HG02870 (cell line): ENCODE measurements at regions not wholly inside any gene's neighbourhood (a gene's known extent, or its start where the extent isn't known, plus 50 kb on each side); places are given as distances from the start of the nearest gene placed in this dataset.

ENCODE experiments used
- ATAC-seq: cut with Tn5 transposase; IDR thresholded peaks from one replicate; pipeline ENCODE4 v1.9.1; 2021; ENCODE audit warnings: mild to moderate bottlenecking, moderate library complexity; ENCODE audit not compliant: unreplicated experiment

DNA sequence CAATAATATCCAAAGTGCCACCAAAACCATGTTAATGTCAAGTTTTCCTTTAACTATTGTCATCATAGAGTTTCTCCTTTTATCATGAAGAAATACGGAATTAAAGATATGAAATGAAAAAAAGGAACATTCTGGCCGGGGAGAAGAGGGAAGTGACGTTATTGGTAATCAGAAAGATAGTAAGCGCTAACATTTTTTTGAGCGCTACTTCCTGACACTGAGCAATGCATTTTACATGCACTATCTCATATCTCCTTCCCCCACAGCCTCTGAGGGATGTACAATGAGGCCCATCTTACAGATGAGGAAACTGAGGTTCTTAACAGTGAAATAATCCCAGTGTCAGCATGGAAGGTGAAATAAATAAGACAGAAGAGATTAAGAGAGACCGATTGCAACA lies 410.9 kb downstream of the SOX9 start:
- ATAC-seq: no peak

DNA sequence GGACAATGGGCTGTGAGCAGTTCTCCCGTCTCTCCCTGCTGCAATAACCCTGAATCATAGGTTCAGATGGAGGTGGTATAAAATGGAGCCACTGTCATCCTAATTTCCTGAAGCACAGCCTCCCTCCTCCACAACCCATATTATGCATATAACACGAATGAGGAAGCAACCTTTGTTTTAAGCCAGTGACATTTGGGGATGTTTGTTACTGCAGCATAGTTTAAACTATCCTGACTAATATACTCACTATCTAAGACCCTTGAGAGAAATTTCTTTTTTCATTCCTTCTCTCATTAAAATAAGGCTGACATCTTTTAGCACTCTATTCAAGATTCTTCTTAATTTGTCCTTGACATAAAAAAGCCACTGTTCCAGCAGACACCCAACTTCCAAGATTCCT lies 413.4 kb downstream of the SOX9 start:
- ATAC-seq: no peak

DNA sequence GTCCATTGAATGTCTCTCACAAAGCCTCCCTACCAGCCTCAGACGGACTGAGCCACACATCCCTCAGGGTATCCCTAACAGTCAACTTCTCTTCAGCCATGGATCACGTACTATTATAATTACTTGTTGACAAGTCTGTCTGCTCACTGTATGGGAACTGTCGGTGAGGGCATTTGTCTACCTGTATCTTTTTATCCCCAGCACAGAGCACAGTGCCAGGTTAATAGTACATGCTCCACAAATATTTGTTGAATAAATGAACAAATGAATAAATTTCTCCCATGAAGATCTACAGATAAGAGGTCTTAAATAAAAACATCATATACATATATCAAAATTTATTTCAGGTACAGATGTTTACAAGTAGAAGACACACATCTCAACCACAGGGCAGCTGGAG lies 414.0 kb downstream of the SOX9 start:
- no peak for ATAC-seq

DNA sequence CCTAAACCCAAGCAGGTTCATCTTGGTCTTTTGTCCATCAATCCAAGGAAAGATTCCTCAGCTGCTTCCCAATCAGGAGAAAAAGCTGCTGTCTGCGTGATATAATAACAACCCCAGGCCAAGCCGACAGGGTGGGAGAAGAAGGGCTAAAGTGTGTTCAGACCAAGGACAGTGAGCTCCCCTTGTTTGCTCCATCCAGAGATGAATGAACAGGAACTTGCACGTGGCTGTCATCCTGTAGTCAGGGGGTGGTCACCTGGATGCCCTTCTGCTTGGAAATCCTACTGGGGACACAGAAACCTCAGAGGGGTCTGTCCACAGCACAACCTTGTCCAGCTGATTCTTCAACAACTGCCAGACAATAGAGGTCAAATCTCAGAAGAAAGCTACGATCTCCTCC lies 414.5 kb downstream of the SOX9 start:
- no peak for ATAC-seq

DNA sequence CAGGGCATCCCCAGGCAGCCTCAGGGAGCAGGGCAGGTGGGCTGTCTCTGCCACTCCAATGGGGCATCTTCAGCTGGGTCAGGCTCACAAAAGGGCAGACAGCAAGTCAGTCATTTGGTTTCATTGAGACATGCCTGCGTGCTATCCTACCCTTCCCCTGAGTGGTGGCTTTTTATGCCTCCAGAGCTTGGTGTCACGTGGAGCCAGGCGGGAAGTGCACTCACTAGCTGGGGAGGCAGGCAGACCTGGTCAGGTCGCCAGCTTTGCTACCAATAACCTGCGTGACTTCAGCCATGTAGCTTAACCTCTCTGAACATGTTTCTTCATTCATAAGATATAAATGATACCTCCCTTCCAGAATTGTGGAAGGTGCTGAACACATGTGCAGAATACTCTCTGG lies 415.0 kb downstream of the SOX9 start:
- ATAC-seq: no peak

DNA sequence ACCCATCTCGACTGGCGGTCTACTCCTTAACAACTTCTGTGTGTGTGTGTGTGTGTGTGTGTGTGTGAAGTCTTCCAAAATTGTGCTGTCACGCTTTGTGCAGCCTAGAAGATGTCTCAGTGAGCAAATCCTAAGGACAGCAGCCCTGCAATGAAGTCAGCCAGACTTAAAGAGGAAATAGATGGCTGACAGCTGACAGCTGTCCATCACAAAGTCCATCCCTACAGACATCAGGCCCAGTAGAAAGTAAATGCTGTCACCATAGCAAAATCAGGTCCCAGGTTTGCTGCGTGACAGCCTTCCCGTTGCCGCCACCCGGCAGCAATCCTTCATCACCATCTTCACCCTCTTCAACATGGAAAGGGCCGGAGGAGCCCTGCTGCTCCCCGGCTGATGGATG lies 416.0 kb downstream of the SOX9 start:
- ATAC-seq: no peak

DNA sequence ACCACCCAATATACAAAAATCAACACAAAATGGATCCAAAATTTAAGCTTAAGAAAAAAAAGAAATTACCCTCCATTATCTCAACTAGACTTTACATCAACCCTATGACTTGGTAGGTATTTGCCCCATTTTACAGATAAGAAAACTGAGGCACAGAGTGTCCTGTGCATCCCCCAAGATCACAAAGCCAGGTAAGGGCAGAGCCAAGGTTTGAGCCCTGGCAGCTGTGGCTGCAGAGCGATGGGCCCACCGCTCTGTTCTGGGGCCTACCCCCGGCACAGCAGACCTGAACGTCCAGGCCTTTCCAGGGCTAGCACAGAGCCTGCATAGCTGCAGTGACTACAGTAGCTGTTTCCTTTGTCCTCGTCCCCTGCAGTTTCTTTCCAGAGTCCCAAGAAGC lies 417.6 kb downstream of the SOX9 start:
- no peak for ATAC-seq

DNA sequence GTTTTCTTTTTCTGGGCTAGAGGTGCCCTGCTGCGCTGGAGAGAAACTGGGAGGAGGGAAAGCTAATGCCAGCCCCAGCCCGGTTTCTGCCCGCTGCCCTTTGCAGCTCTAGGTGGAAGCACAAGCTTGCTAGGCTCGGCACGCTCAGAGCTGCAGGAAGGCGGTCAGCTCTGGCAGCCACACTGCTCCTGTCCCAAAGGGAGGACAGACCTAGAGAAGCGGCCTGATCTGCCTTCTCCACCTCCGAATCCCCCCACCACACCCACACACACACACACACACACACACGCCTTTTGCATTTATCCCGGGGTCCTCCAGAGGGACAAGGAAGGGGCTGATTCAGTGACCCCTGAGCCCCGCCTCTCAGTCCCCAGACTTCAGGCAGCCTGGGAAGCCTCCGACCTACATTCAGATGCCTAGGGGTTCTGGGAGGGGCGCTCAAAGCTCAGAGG lies 418.1 kb downstream of the SOX9 start:
- no peak for ATAC-seq

DNA sequence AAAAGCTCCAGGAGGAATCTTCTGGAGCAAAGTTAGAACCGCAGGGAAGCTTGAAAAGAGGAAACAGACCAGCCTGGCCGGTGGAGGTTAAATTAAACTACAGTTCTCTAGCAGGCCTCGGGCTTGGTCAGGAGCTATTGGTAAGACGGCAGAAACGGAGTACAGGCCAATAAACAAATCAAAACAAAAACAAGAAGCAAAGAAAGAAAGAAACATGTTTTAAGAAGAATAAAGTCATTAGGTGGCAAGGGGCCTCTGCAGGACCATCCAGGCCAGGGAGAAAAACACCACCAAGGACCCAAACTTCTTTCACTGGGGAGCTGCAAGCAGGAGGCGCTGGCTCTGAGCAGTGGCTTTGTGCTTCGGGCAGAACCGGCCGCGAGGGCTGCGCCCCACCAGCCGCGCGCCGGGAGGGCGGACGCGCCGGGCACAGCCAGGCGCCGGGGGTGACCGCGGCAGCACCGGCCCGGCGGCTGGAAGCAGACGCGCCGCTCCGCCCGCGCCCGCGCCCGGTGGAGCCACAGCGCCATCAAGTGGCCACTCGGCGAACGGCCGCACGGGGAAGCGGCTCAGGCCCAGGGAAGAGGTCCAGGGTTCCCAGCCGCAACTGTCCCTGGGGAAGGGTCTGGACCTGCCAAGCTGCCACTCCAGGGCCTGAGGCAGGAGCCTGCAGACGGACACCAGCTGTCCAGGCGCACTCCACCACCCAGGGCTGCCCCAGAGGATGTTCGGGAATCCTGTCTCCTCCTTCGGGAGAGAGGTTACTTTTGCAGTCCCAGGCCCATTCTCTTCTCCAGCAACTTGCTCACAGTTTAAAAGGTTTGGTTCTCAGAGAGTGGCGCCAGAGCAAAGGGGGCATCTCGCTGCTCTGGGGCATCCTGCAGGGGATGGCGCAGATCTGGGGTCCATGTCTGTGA lies 419.4 kb downstream of the SOX9 start:
- peak; percentile 87 for ATAC-seq

DNA sequence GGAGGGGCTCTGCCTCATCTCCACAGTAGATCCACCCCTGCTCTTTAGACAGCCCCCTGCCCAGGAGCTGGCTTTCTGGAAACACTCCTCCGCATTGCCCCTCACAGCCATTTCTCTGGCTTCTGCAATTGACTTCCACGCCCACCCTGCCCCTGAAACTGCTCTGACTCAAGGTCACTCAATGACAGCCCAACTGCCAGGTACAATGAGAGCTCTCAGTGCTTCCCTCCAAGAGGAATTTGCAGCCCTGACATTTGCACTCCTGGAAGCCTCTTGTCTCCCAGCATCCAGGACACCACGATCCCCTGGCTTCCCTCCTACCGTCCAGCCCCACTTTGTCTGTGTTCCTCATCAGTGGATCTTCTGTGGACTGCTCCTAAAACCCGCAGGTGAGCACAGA lies 421.5 kb downstream of the SOX9 start:
- no peak for ATAC-seq

DNA sequence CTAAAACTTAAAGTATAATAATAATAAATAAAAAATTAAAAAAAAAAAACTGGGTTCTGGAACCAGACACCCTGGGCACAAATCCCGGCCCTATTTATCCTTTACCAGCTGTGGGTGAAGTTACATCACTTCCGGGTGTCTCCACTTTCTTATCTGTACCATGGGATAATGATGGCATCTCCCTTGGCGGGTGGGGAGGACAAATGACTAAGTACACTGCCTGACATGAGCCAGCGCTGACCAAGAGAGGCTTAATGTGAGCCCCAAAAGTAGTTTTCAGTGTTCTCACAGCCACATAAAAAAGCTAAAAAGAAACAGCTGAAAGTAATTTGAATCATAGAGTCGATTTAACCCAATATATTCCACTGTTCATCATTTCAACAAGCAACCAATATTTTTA lies 424.9 kb downstream of the SOX9 start:
- ATAC-seq: no peak

DNA sequence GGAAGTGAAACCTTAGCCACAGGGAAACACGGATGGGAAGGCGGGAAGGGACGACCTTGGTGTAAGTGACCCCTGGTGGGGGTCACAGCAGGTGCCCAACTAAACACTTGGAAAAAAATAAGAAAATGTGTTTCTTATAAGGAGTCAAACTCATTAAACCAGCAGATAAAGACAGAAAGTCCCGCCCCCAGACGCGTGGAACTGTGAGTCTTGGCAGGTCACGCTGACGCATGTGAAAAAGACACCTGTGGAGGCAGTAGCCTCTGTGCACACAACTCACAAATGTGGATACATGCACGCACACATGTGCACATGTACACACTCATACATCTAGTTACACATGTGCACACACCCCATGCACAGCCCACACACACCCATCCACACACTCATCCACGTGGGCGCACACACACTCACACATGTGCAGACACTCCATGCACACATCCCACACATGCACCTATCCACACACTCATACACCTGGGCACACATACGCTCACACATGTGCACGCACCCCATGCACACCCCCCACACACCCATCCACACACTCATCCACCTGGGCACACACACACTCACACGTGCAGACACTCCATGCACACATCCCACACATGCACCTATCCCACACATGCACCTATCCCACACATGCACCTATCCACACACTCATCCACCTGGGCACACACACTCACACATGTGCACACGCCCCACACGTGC lies 432.4 kb downstream of the SOX9 start:
- no peak for ATAC-seq

DNA sequence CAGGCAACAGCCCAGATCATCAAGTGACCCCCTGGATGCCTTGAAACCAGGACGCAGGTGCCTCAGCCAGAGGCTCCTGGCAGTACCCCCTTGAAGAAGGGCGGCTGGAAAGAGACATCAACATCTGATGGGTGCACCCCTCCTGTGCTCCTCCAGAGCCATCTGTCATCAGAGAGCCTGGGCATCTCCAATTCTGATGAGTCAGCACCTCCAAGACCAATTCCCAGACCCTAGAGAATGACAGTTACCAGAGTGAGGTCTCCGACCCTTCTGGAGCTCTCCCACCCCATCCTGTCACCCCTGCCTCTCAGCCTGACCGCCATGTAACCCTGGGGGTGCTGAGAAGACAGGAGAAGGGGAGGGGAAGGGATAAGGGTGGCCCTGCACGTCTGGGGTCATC lies 433.7 kb downstream of the SOX9 start:
- ATAC-seq: no peak

DNA sequence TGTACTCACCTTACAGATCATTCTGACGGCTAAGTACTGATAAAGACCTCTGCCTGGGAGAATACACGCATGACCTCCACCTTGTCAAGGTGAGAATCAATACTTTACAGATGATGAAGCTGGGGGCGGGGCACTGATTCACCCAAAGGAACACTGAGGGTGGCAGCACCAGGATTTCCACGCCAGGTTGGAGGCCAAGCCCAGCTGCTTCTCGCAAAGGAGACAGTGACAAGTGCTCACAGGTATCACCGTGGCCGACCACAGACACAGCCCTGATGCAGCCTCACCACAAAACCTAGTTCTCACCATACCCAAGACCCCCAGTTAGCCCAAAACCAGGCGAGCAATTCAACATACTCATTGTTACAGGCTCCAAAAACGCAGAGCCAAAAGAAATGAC lies 434.2 kb downstream of the SOX9 start:
- ATAC-seq: no peak

DNA sequence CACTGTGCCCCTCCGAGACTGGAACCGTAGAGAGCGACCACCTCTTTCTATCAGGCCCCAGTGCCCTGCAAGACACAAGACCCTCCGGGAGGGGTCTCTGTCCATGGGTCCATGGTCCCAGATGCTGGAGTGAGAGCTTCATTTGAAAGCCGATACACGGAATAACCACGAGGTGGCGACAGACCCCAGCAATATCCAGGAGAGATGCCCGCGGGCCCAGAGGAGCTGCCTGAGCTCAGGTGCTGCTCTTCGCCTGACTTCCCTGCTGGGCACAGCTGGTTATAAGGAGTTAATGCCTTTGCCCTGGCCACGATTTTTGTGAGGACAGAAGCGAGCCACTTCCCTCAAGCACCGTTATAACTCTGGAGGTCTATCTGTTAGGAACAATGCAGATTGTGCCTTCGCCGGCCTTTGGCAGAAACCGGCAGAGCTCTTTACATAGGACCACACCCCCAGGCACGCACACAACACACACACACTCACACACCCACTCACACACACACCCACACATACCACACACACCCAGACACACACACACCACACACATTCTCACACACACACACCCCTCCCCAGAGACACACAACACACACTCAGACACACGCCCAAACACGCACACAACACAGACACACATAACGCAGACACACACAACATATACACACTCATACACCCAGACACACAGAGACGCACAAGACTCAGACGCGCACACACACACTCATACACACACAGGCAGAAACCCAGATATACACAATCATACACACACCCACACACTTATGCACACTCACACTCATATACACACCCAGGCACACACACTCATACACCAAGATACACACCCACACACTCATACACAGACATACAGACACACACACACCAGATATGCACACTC lies 436.4 kb downstream of the SOX9 start:
- no peak for ATAC-seq

DNA sequence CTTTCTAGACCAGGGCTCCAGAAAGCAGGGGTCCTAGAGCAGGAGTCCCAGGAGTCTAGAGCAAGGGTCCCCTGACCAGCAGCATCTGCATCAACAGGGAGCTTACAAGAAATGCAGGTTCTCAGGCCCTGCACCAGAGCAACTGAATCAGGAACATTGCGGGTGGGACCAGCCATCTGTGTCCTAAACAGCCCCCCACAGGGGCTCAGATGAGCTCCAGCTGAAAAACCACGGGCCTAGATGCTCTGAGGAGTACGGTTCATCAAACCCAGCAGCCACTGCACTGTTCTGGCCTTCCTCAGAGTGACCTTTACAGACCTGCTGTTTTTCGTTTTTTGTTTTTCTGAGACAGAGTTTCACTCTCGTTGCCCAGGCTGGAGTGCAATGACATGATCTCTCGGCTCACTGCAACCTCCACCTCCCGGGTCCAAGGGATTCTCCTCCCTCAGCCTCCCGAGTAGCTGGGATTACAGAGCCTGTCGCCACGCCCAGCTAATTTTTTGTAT lies 438.2 kb downstream of the SOX9 start:
- ATAC-seq: no peak

DNA sequence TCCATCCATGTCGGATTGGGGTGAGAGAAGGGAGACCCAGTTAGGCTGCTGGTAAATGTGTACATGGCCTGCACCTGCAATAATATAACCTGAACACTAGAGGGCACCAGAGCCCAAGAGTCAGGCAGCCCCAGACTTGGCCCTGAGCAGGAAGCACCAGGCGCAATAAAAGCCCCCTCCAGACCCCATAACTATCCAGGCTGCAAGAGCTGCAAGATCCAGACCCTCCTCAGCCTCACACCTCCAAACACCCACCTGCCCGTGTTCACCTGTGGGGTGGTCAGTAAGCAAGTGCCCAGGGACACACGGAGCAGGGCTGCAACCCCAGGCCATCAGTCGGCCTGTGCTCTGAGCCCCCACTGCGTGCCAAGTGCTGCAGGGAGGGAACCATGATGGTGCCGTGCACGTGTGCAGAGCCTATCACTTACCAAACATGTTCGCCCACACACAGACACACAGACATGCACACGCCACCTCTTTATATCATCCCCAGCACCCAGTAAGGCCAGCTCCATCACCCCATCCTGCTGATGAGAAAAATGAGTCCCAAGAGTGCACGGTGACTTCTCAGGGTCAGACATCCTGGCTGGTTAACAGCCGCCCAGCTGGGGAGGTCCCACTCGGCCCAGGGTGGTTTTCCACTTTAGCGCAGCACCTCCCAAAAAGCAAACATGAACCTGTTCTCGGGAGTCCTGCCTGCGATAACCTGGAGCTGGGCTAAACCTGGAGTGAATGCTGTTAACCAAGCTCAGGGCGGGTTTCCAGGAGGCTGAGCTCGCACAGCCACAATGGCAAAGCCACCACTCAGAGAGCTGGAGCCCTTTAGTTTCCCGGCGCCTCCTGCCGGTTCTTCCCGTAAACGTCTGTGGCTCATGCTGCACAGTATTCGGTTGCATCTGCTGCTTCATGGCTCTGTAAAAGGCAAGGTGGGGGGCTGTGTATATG lies 439.8 kb downstream of the SOX9 start:
- peak; percentile 68 for ATAC-seq

DNA sequence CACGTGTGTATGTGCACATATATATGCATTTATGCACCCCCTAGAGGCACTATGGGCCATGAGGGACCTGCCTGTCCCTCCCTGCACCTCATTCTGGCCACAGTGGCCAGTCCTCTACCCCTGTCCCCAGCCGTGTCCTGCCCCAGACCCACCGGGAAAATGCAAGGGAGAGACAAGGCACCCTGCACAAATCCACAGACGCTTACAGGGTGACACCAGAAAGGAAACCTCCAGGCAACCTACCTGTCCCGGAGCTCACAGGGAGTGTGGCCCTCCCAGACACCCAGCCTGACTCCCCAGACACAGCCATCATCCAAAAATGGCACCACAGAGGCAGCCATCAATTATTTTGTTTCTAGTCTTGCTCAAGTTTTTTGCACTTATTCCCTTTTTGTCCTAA lies 440.4 kb downstream of the SOX9 start:
- ATAC-seq: no peak

DNA sequence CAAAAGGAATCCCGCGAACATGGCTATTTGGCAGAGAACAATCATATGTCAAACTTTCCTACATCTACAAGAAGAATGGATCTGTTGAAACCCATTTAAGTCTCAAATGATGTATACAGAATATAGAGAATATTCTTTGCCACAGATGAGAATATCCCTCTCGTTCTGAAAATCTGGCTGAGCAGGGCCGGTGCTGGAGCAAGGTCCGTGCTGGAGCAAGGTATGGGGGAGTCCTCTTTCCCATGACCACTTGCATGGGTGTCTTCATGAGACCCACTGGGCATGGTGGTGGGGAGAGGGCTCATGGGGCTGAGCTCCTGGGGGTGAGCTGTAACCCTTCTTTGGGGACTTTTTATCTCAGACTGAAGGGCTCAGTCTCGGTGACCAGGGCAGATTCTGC lies 440.9 kb downstream of the SOX9 start:
- ATAC-seq: no peak

DNA sequence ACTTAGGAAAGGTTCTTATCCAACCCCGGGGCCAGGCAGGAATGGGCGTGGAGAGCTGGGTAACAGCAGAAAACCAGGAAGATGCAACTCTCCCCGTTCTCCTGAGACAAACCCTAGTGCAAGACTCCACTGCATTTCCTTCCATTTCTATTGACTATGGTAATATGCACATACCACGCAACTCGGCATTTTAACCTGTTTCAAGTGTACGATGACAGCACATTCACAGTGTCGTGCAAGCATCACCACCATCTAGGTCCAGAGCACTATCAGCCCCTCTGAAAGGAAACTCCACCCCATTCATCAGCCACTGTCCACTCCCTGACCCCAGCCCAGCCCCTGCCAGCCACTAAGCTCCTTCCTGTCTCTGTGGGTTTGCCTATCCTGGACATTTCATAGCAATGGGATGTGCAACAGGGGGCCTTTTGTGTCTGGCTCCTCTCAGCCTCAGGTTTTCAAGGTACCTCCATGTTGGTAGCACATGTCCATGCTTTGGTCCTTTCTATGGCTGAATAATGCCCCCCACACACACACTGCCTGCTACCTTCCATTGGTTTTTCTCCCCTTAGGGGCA lies 441.9 kb downstream of the SOX9 start:
- ATAC-seq: no peak
